Right renal pelvis (tissue), 4 donors: ENCODE measurements at regions not wholly inside any gene's neighbourhood (a gene's known extent, or its start where the extent isn't known, plus 50 kb on each side); places are given as distances from the start of the nearest gene placed in this dataset.
A peak's percentile ranks its signal among the peaks of the same experiment; 100 is the strongest.

Source experiments
- DNase-seq, 4 donors: peaks; one replicate each; pipeline ENCODE4 v3.0.0-alpha.2; 2013; ENCODE audit warnings: low read depth in 4 of 4, low spot score in 3 of 4, missing footprints in 1 of 4

DNA sequence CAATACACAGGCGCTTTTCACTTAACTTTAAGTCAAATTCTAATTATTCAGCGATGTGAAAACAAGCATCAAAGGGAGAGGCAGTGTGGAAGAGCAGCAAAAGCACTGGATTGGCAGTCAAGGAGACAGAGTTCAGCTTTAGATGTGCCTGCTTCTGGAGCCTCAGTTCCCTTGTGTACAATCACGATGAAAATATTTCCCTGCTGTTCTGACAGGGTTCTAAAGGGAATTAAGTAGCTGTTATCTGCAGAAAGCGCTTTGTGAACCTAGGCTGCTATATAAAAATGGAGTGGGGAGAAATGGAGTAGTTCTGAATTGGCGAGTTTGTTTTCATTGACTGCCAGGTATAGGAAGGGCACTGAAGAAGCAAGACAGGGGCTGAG is 237.8 kb upstream of the SP8 start:
- DNase-seq, result no peak

GRCh38 chr7:21028186-21028585 is 241.5 kb upstream of the SP8 start:
- no peak for DNase-seq

GRCh38 chr7:21028599-21028998 is 241.9 kb upstream of the SP8 start:
- DNase-seq, result no peak

DNA sequence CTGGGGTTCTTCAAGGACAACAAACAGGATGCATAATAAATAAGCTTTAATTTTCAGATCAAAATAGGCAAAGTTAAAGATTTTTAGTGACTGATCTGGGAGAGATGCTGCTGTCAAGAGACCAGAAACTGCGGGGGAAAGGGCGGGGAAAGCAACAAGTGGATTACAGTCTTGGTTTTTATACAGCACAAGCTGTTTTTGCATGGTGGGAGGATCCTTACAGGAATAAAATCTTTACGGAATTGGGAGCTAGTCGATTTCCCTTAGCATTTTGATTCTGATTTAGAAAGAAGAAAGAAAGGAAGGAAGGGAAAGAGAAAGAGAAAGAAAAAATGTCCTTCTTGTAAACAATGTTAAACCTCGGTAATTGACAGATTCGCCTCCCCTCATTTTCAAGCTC is 242.3 kb upstream of the SP8 start:
- DNase-seq, result no peak

- DNase-seq, result no peak
Measured at GRCh38 chr7:21030237-21030871, 243.7 kb upstream of the SP8 start.

- no peak for DNase-seq
Measured at GRCh38 chr7:21041252-21041651, 254.6 kb upstream of the SP8 start.

DNA sequence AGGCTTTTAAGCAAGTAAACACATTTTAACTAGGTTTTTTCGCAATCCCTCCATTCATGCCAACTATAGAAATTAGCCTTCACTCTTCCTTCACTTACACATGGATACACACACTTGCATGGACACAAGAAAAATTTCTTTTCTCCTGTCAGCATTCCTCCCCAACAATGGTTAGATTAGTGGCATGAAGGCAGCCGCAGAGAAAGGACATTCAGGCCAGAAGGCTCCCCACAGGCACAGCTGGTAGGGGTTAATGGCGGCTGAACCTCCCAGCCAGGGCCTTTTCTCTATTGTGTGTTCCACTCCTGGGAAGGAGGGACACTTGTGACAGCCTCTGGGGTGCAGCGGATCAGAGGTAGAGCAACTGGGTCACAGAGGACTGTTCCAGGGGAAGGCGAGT is 255.0 kb upstream of the SP8 start:
- DNase-seq, result no peak

DNA sequence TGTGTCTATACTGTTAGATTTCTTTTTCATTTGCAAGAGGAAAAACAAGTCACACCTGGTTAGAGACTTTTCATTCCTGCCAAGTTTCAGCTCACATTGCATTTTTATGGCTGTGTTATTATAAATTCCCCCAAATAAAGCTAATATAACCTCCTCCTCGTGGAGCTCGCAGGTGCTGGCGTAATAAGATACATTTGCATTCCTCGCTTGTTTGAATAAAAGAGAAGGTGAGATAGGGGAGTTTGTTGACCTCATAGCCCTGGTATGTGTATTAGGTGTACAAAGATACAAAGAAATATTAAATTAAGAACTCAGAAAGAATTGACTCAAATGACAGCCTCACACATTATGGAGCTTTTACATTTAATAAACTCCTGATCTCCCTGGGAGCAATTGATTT is 257.7 kb upstream of the SP8 start:
- no peak for DNase-seq

- DNase-seq, result no peak
Measured at GRCh38 chr7:21044913-21045568, 258.4 kb upstream of the SP8 start.

- DNase-seq, result no peak
Measured at GRCh38 chr7:21051865-21052264, 265.2 kb upstream of the SP8 start.

DNA sequence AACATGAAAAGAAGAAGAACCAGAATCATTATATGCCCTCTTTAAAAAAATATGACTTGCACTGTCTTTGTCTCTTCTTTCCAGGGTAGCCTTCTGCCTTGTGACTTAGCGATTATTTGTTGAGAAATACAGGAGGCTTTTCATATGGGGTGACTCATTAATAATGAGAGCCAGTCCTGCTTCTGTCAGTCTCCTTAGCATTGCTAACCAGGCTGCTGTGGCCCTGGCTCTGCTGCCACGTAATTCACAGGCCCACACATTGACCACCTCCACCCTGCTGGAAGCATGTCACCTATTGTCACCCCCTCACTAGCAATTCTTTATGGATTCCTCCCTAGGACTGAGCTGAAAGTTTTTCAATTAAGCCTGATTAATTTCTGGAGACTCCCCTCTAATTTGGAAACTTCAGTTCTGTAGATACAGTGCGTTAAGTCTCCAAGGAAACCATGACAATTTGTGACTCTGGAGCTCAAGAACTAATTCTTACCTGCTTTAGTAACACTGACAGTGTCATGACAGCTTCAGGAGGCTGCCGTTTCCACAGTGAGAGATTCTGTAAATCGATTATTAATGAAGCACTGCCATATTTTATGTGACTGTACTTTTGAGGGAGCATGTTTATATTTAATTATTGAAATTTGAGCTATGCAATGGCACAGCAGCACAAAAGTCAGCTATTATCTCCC is 267.9 kb upstream of the SP8 start:
- no peak for DNase-seq

- no peak for DNase-seq
Measured at GRCh38 chr7:21059069-21059468, 272.4 kb upstream of the SP8 start.

DNA sequence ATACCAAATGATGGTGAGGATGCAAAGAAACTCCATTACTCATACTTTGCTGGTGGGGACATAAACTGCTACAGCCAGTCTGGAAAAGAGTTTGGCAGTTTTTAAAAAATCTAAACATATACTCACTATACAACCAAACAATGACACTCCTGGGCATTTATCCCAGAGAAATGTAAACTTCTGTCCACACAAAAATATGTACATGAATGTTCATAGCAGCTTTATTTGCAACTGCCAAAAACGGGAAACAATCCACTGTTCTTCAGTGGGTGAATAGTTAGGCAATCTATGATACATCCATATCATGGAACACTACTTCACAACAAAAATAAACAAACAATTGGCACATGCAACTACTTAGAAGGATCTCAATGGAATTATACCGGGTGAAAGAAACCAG is 276.4 kb upstream of the SP8 start:
- DNase-seq, result no peak

- no peak for DNase-seq
Measured at GRCh38 chr7:21064698-21065648, 278.3 kb upstream of the SP8 start.

GRCh38 chr7:21066221-21066620 is 279.5 kb upstream of the SP8 start:
- DNase-seq, result no peak

- no peak for DNase-seq
Measured at GRCh38 chr7:21067216-21067615, 280.5 kb upstream of the SP8 start.

- DNase-seq, result no peak
Measured at GRCh38 chr7:21070571-21071090, 283.9 kb upstream of the SP8 start.

- DNase-seq, result no peak
Measured at GRCh38 chr7:21071561-21072501, 285.1 kb upstream of the SP8 start.

- DNase-seq, result peak in 2 of 4 donors; percentile 14 to 30
Measured at GRCh38 chr7:21076054-21076453, 289.4 kb upstream of the SP8 start.

GRCh38 chr7:21076574-21076973 is 289.9 kb upstream of the SP8 start:
- peak in 3 of 4 donors; percentile 12 to 52 (median 30) for DNase-seq
